ENCODE measurements at regions not wholly inside any gene's neighbourhood (a gene's known extent, or its start where the extent isn't known, plus 50 kb on each side); places are given as distances from the start of the nearest gene placed in this dataset.

GRCh38 chr7:136698977-136699376, 169.5 kb upstream of the CHRM2 start:
- no peak for DNase-seq
- ATAC-seq, result no peak
- no peak for TF ChIP-seq CTCF (IDR thresholded peaks at IDR 0.05)
- Histone ChIP-seq H3K4me3 (no peak overlapping the region), H3K27ac (no peak overlapping the region), H3K9me3 (no peaks in the 10 kb centered on the region), H3K36me3 (no peaks in the 10 kb centered on the region), H3K4me1 (no peaks in the 10 kb centered on the region), H3K27me3 (ENCODE audit: low read depth) (no peaks in the 10 kb centered on the region)
- intact Hi-C loops (cut with DNase I), result no loop called here

- no peak for DNase-seq
- H3K9me3 ChIP-seq, result no peaks in the 10 kb centered on the region
- intact Hi-C loops (cut with DNase I), result no loop called here
- H3K4me3 ChIP-seq, result no peak overlapping the region
- no peaks in the 10 kb centered on the region for H3K27me3 ChIP-seq (ENCODE audit: low read depth)
- no peak overlapping the region for H3K27ac ChIP-seq
- no peaks in the 10 kb centered on the region for H3K4me1 ChIP-seq
- no peak for TF ChIP-seq CTCF (IDR thresholded peaks at IDR 0.05)
- H3K36me3 ChIP-seq, result no peaks in the 10 kb centered on the region
- no peak for ATAC-seq
Measured at GRCh38 chr7:136698231-136698630, 170.2 kb upstream of the CHRM2 start.

GRCh38 chr7:136697271-136697670, 171.2 kb upstream of the CHRM2 start:
- Histone ChIP-seq H3K27ac (no peak overlapping the region), H3K9me3 (no peaks in the 10 kb centered on the region), H3K36me3 (no peaks in the 10 kb centered on the region), H3K27me3 (ENCODE audit: low read depth) (no peaks in the 10 kb centered on the region), H3K4me3 (no peak overlapping the region), H3K4me1 (no peaks in the 10 kb centered on the region)
- intact Hi-C loops (cut with DNase I), result no loop called here
- no peak for DNase-seq
- TF ChIP-seq CTCF (IDR thresholded peaks at IDR 0.05), result no peak
- ATAC-seq, result no peak

- intact Hi-C loops (cut with DNase I), result no loop called here
- ATAC-seq (no peak), DNase-seq (no peak)
- no peaks in the 10 kb centered on the region for H3K9me3 ChIP-seq
- TF ChIP-seq CTCF (IDR thresholded peaks at IDR 0.05), result no peak
- no peaks in the 10 kb centered on the region for H3K27me3 ChIP-seq (ENCODE audit: low read depth)
- H3K4me3 ChIP-seq, result no peak overlapping the region
- H3K4me1 ChIP-seq, result no peaks in the 10 kb centered on the region
- no peak overlapping the region for H3K27ac ChIP-seq
- H3K36me3 ChIP-seq, result no peaks in the 10 kb centered on the region
Measured at GRCh38 chr7:136693166-136694119, 175.0 kb upstream of the CHRM2 start.

- intact Hi-C loops (cut with DNase I), result no loop called here
- Histone ChIP-seq H3K36me3 (no peaks in the 10 kb centered on the region), H3K4me1 (no peaks in the 10 kb centered on the region), H3K4me3 (no peak overlapping the region), H3K9me3 (no peaks in the 10 kb centered on the region), H3K27me3 (ENCODE audit: low read depth) (no peaks in the 10 kb centered on the region), H3K27ac (no peak overlapping the region)
- no peak for ATAC-seq
- no peak for DNase-seq
- TF ChIP-seq CTCF (IDR thresholded peaks at IDR 0.05), result no peak
Measured at GRCh38 chr7:136692221-136692620, 176.2 kb upstream of the CHRM2 start.
